ENCODE measurements at regions not wholly inside any gene's neighbourhood (a gene's known extent, or its start where the extent isn't known, plus 50 kb on each side); places are given as distances from the start of the nearest gene placed in this dataset.

DNA sequence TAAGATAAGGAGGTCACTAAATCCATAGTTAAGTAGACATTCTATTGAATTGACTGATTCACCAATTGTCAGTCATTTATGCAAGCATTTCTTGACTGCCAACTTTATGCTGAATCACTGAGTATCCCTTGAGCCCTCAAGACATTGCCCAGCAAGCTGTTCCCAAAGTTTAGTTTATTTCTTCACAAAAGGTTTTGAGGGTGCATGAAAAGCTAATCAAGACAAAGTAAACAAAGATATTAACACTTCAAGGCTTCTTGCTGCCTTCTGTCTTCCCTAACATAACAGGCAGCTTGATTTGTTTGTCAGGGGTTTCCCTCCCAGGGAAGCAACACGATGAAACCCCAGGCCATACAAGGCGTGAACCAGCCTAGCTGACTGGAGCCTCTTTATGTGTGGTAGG lies 374.4 kb downstream of the SPRY2 start:
- Histone ChIP-seq H3K27me3 (ENCODE audit: low read depth, low read length) (no peaks in the 10 kb centered on the region), H3K36me3 (ENCODE audit: control insufficient read depth in 1 of 2, insufficient read depth in 2 of 2, low read length in 2 of 2) (no peaks in the 10 kb centered on the region), H3K9me3 (ENCODE audit: control insufficient read depth in 1 of 2, low read length in 2 of 2) (no peaks in the 10 kb centered on the region), H3K4me1 (ENCODE audit: control insufficient read depth in 1 of 2, insufficient read depth in 2 of 2, low read length in 2 of 2) (no peaks in the 10 kb centered on the region), H3K27ac (ENCODE audit: low read length) (no peak overlapping the region), H3K4me3 (ENCODE audit: low read depth in 1 of 2, low read length in 2 of 2) (no peak overlapping the region)

GRCh38 chr13:79966059-79966458 lies 374.9 kb downstream of the SPRY2 start:
- Histone ChIP-seq H3K4me3 (ENCODE audit: low read depth in 1 of 2, low read length in 2 of 2) (no peak overlapping the region), H3K4me1 (ENCODE audit: control insufficient read depth in 1 of 2, insufficient read depth in 2 of 2, low read length in 2 of 2) (no peaks in the 10 kb centered on the region), H3K36me3 (ENCODE audit: control insufficient read depth in 1 of 2, insufficient read depth in 2 of 2, low read length in 2 of 2) (no peaks in the 10 kb centered on the region), H3K27ac (ENCODE audit: low read length) (no peak overlapping the region), H3K9me3 (ENCODE audit: control insufficient read depth in 1 of 2, low read length in 2 of 2) (no peaks in the 10 kb centered on the region), H3K27me3 (ENCODE audit: low read depth, low read length) (no peaks in the 10 kb centered on the region)

GRCh38 chr13:79946556-79946955 lies 394.4 kb downstream of the SPRY2 start:
- no peaks in the 10 kb centered on the region for H3K9me3 ChIP-seq (ENCODE audit: control insufficient read depth in 1 of 2, low read length in 2 of 2)
- no peak overlapping the region for H3K27ac ChIP-seq (ENCODE audit: low read length)
- no peaks in the 10 kb centered on the region for H3K4me1 ChIP-seq (ENCODE audit: control insufficient read depth in 1 of 2, insufficient read depth in 2 of 2, low read length in 2 of 2)
- no peaks in the 10 kb centered on the region for H3K27me3 ChIP-seq (ENCODE audit: low read depth, low read length)
- H3K4me3 ChIP-seq (ENCODE audit: low read depth in 1 of 2, low read length in 2 of 2): no peak overlapping the region
- no peaks in the 10 kb centered on the region for H3K36me3 ChIP-seq (ENCODE audit: control insufficient read depth in 1 of 2, insufficient read depth in 2 of 2, low read length in 2 of 2)

DNA sequence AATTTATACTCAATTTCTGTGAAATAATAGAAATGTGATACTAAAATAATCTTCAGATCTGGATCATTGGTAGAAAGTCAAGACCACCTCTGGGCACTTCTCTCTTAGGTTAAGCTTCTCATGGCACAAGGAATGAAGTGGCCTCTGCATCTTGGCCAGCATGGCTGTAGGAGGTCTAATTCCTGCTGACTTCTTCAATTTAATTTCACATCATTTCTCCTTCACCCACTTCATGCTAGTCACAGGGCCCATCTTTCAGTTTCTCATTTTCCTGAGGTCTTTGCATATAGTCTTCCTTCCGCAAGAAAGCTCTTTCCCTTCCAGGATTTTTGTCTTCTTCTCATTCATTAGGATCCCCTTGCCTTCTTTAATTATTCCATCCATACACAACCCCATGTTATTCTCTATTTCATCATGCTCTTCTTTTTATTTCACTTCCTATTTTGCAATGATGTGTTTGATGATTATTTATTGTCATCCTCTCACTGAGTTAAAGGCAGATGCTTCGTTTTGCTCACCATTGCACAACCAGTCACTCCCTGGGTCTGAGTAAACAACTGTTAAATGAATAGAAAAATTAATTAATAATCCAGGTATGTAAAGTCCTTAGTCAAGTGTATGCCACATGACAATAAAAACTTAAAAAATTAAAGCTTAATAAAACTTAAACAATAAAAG lies 397.4 kb downstream of the SPRY2 start:
- Histone ChIP-seq H3K27ac (ENCODE audit: low read length) (no peak overlapping the region), H3K27me3 (ENCODE audit: low read depth, low read length) (no peaks in the 10 kb centered on the region), H3K4me1 (ENCODE audit: control insufficient read depth in 1 of 2, insufficient read depth in 2 of 2, low read length in 2 of 2) (no peaks in the 10 kb centered on the region), H3K36me3 (ENCODE audit: control insufficient read depth in 1 of 2, insufficient read depth in 2 of 2, low read length in 2 of 2) (no peaks in the 10 kb centered on the region), H3K9me3 (ENCODE audit: control insufficient read depth in 1 of 2, low read length in 2 of 2) (no peaks in the 10 kb centered on the region), H3K4me3 (ENCODE audit: low read depth in 1 of 2, low read length in 2 of 2) (no peak overlapping the region)

DNA sequence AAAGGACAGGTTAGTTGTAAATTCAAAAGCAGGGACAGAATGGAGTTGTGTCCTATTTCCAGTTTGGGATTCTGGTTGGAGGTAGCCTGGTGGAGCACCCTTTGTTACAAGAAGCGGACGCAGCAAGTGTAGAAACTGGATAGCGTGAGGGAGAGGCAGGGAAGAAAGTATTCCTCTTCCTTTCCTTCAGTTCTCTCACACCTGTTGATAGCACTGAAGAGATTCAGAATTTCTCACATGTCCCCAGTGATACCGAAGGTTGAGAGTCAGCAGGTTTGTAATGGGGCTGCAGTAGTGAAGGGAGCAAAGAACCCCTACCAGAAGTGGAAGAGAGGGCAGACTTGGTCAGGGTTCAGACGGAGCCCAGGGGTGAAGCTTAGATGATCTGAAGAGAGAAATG lies 399.2 kb downstream of the SPRY2 start:
- Histone ChIP-seq H3K27ac (ENCODE audit: low read length) (no peak overlapping the region), H3K4me1 (ENCODE audit: control insufficient read depth in 1 of 2, insufficient read depth in 2 of 2, low read length in 2 of 2) (no peaks in the 10 kb centered on the region), H3K36me3 (ENCODE audit: control insufficient read depth in 1 of 2, insufficient read depth in 2 of 2, low read length in 2 of 2) (no peaks in the 10 kb centered on the region), H3K27me3 (ENCODE audit: low read depth, low read length) (no peaks in the 10 kb centered on the region), H3K9me3 (ENCODE audit: control insufficient read depth in 1 of 2, low read length in 2 of 2) (no peaks in the 10 kb centered on the region), H3K4me3 (ENCODE audit: low read depth in 1 of 2, low read length in 2 of 2) (no peak overlapping the region)

DNA sequence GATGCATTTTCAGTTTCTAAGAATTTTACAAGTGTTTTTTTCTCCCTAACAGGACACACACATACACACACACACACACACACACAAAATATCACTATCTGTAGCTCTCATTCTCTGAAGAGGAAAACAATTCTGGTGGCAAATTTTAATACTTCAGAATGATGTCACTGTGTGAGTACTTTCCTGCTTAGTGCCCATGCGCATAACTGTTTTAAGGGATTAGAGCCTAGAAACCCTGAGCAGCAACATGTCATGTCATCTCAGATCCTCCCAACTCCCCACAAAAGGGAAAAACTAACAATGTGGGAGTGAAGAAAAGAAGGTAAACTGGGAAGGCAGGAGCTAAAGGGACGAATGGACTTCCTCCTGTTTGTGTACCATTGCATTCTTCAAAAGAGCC lies 401.2 kb downstream of the SPRY2 start:
- Histone ChIP-seq H3K9me3 (ENCODE audit: control insufficient read depth in 1 of 2, low read length in 2 of 2) (no peaks in the 10 kb centered on the region), H3K27me3 (ENCODE audit: low read depth, low read length) (no peaks in the 10 kb centered on the region), H3K4me3 (ENCODE audit: low read depth in 1 of 2, low read length in 2 of 2) (no peak overlapping the region), H3K4me1 (ENCODE audit: control insufficient read depth in 1 of 2, insufficient read depth in 2 of 2, low read length in 2 of 2) (no peaks in the 10 kb centered on the region), H3K36me3 (ENCODE audit: control insufficient read depth in 1 of 2, insufficient read depth in 2 of 2, low read length in 2 of 2) (peaks cover 0 to 5% of the 10 kb centered on the region in 2 donors), H3K27ac (ENCODE audit: low read length) (no peak overlapping the region)

GRCh38 chr13:79937771-79938216 lies 403.1 kb downstream of the SPRY2 start:
- Histone ChIP-seq H3K27ac (ENCODE audit: low read length) (no peak overlapping the region), H3K27me3 (ENCODE audit: low read depth, low read length) (no peaks in the 10 kb centered on the region), H3K4me3 (ENCODE audit: low read depth in 1 of 2, low read length in 2 of 2) (no peak overlapping the region), H3K36me3 (ENCODE audit: control insufficient read depth in 1 of 2, insufficient read depth in 2 of 2, low read length in 2 of 2) (peaks cover 0 to 5% of the 10 kb centered on the region in 2 donors), H3K9me3 (ENCODE audit: control insufficient read depth in 1 of 2, low read length in 2 of 2) (no peaks in the 10 kb centered on the region), H3K4me1 (ENCODE audit: control insufficient read depth in 1 of 2, insufficient read depth in 2 of 2, low read length in 2 of 2) (no peaks in the 10 kb centered on the region)

GRCh38 chr13:79937311-79937710 lies 403.6 kb downstream of the SPRY2 start:
- H3K36me3 ChIP-seq (ENCODE audit: control insufficient read depth in 1 of 2, insufficient read depth in 2 of 2, low read length in 2 of 2): peaks cover 0 to 5% of the 10 kb centered on the region in 2 donors
- no peak overlapping the region for H3K4me3 ChIP-seq (ENCODE audit: low read depth in 1 of 2, low read length in 2 of 2)
- no peak overlapping the region for H3K27ac ChIP-seq (ENCODE audit: low read length)
- no peaks in the 10 kb centered on the region for H3K4me1 ChIP-seq (ENCODE audit: control insufficient read depth in 1 of 2, insufficient read depth in 2 of 2, low read length in 2 of 2)
- H3K27me3 ChIP-seq (ENCODE audit: low read depth, low read length): no peaks in the 10 kb centered on the region
- H3K9me3 ChIP-seq (ENCODE audit: control insufficient read depth in 1 of 2, low read length in 2 of 2): no peaks in the 10 kb centered on the region

DNA sequence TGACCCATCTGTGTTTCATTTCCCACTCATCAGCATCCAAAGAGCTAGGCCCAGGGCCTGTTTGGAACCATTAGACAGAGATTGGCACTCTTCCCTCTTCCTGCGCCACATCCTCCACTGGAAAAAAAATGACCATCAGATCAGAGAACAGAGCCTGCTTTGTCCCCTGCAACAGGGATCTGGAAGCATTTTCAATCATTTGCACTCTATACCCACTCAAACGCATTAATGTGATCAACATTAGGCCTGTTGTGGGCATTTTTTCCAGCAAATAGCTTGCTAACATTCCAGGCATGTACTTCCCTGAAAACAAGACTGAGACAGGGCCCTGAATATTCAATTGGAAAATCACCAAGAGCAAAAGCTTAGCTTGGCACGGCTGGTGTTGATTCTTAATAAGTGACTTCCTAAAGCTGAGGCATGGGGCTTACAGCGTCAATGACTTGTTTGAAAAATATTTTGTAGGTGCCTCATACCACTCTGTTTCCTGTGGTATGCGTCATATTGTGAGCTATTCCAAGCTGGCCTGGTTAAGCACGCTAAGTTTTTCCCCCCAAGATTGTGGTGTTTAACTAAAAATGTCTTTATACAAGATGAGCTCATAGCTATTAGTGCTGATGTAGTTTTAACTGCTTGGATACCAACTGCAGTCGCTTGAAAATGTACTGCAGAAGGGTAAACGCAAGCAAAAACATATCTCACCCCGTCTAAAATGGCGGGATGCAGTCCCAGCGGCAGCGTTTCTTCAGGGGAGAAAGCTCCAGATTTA lies 404.4 kb downstream of the SPRY2 start:
- peaks cover 0 to 5% of the 10 kb centered on the region in 2 donors for H3K36me3 ChIP-seq (ENCODE audit: control insufficient read depth in 1 of 2, insufficient read depth in 2 of 2, low read length in 2 of 2)
- no peaks in the 10 kb centered on the region for H3K9me3 ChIP-seq (ENCODE audit: control insufficient read depth in 1 of 2, low read length in 2 of 2)
- H3K4me1 ChIP-seq (ENCODE audit: control insufficient read depth in 1 of 2, insufficient read depth in 2 of 2, low read length in 2 of 2): no peaks in the 10 kb centered on the region
- H3K4me3 ChIP-seq (ENCODE audit: low read depth in 1 of 2, low read length in 2 of 2): no peak overlapping the region
- H3K27ac ChIP-seq (ENCODE audit: low read length): peak overlapping the region; percentile 52
- H3K27me3 ChIP-seq (ENCODE audit: low read depth, low read length): no peaks in the 10 kb centered on the region

DNA sequence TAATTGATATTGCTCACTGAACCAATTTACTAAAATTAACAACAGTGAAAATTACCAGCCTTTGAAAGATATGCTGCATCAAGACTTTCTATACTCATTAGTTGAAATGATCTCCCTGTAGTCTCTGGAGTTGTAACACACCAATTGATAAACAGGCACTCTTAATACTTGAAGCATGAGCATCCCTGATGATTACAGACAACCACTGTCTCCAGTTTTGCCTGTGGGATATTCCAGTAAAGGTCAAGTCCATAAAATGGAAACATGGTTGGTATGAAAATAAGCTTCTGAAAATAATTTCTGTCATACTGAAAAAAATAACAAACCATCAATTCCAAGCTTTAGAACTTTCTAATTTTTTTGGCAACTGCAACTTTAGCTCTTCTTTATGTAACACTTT lies 405.8 kb downstream of the SPRY2 start:
- H3K27me3 ChIP-seq (ENCODE audit: low read depth, low read length): no peaks in the 10 kb centered on the region
- H3K36me3 ChIP-seq (ENCODE audit: control insufficient read depth in 1 of 2, insufficient read depth in 2 of 2, low read length in 2 of 2): peaks cover 0 to 5% of the 10 kb centered on the region in 2 donors
- H3K9me3 ChIP-seq (ENCODE audit: control insufficient read depth in 1 of 2, low read length in 2 of 2): peaks cover 0 to 3% of the 10 kb centered on the region in 2 donors
- H3K27ac ChIP-seq (ENCODE audit: low read length): no peak overlapping the region
- no peaks in the 10 kb centered on the region for H3K4me1 ChIP-seq (ENCODE audit: control insufficient read depth in 1 of 2, insufficient read depth in 2 of 2, low read length in 2 of 2)
- H3K4me3 ChIP-seq (ENCODE audit: low read depth in 1 of 2, low read length in 2 of 2): no peak overlapping the region

- Histone ChIP-seq H3K27ac (ENCODE audit: low read length) (no peak overlapping the region), H3K4me1 (ENCODE audit: control insufficient read depth in 1 of 2, insufficient read depth in 2 of 2, low read length in 2 of 2) (no peaks in the 10 kb centered on the region), H3K4me3 (ENCODE audit: low read depth in 1 of 2, low read length in 2 of 2) (no peak overlapping the region), H3K27me3 (ENCODE audit: low read depth, low read length) (no peaks in the 10 kb centered on the region), H3K36me3 (ENCODE audit: control insufficient read depth in 1 of 2, insufficient read depth in 2 of 2, low read length in 2 of 2) (peaks cover 0 to 5% of the 10 kb centered on the region in 2 donors), H3K9me3 (ENCODE audit: control insufficient read depth in 1 of 2, low read length in 2 of 2) (peaks cover 0 to 3% of the 10 kb centered on the region in 2 donors)
Observed at GRCh38 chr13:79933389-79933788, 407.5 kb downstream of the SPRY2 start.
